ENCODE measurements at regions not wholly inside any gene's neighbourhood (a gene's known extent, or its start where the extent isn't known, plus 50 kb on each side); places are given as distances from the start of the nearest gene placed in this dataset.
A peak's percentile ranks its signal among the peaks of the same experiment; 100 is the strongest.

DNA sequence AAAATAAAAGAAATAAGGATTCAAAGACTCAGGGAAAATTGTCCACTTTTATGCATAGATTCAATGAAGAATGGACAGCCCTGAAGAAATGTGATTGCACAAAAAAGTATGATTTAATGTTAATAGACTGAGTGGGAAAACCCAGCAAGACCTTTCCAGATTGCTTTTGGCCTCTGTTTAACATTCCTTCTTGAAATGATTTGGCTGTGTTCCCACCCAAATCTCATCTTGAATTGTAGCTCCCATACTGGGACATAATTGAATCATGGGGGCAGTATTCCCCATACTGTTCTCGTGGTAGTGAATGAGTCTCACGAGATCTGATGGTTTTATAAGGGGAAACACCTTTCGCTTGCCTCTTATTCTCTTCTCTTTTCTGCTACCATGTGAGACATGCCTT, 1316.9 kb upstream of the SEL1L start:
- Histone ChIP-seq H3K79me1 (replicated peaks; ENCODE audit: low read length, poor library complexity, severe bottlenecking) (no peaks in the 10 kb centered on the region), H3K23ac (ENCODE audit: low read length in 2 of 2) (no peak overlapping the region), H3K27ac (ENCODE audit: low read length, poor library complexity, severe bottlenecking) (no peak overlapping the region), H3K4me2 (ENCODE audit: low read length, poor library complexity, severe bottlenecking) (no peak overlapping the region), H2BK15ac (ENCODE audit: low read depth, poor library complexity, severe bottlenecking) (no peak overlapping the region), H3K14ac (ENCODE audit: low read length in 2 of 2) (no peak overlapping the region), H4K91ac (ENCODE audit: low read length) (no peak overlapping the region), H3K9ac (ENCODE audit: low read length) (no peak overlapping the region), H2BK12ac (ENCODE audit: low read length in 2 of 2) (no peak overlapping the region), H4K8ac (ENCODE audit: low read length) (no peak overlapping the region), H3K4ac (ENCODE audit: low read depth in 1 of 2, low read length in 2 of 2) (no peak overlapping the region), H2BK5ac (ENCODE audit: low read depth, low read length, poor library complexity, severe bottlenecking) (no peak overlapping the region), H3K27me3 (ENCODE audit: control insufficient read depth in 1 of 2, insufficient read depth in 1 of 2, low read length in 2 of 2) (no peaks in the 10 kb centered on the region), H2AFZ (ENCODE audit: low read depth, low read length) (no peak overlapping the region), H2BK120ac (ENCODE audit: low read depth, low read length) (no peak overlapping the region), H3K36me3 (ENCODE audit: control insufficient read depth in 1 of 2, insufficient read depth in 2 of 2, low read depth in 1 of 2, low read length in 2 of 2) (no peaks in the 10 kb centered on the region), H2AK5ac (ENCODE audit: low read length, severe bottlenecking) (no peak overlapping the region), H3K9me3 (ENCODE audit: control insufficient read depth, low read length) (no peaks in the 10 kb centered on the region), H3K4me3 (ENCODE audit: insufficient read depth in 1 of 2, low read depth in 1 of 2, low read length in 2 of 2) (no peak overlapping the region), H3K4me1 (ENCODE audit: control insufficient read depth, insufficient read depth, low read depth, low read length) (no peaks in the 10 kb centered on the region), H3K18ac (ENCODE audit: low read depth in 1 of 2, low read length in 2 of 2) (no peak overlapping the region)
- WGBS, result 92% methylated on average over 3 of the region's 3 CpGs
- no peak for DNase-seq

DNA sequence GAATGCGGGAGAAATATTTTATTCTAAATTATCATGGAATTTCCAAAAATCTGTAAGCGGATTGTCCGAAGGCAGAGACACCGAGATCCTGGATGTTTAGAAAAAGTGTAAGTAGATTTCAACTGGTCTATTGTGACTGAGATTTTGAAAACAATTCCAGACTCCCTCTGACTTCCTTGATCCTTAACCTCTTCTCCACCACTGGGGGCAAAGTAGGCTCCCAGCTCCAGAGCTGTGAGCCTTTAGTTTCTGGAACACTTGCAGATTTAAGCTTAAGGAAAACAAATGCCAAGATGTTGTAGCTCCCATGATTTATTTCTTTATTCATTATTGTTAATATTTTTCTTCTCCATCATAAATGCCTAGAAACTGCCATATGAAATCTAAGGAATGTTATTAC, 1320.5 kb upstream of the SEL1L start:
- H3K9ac ChIP-seq (ENCODE audit: low read length), result no peak overlapping the region
- H2AFZ ChIP-seq (ENCODE audit: low read depth, low read length), result no peak overlapping the region
- H3K18ac ChIP-seq (ENCODE audit: low read depth in 1 of 2, low read length in 2 of 2), result no peak overlapping the region
- H3K27ac ChIP-seq (ENCODE audit: low read length, poor library complexity, severe bottlenecking), result no peak overlapping the region
- no peaks in the 10 kb centered on the region for H3K9me3 ChIP-seq (ENCODE audit: control insufficient read depth, low read length)
- no peak overlapping the region for H2BK15ac ChIP-seq (ENCODE audit: low read depth, poor library complexity, severe bottlenecking)
- H2BK12ac ChIP-seq (ENCODE audit: low read length in 2 of 2), result no peak overlapping the region
- no peak overlapping the region for H2BK5ac ChIP-seq (ENCODE audit: low read depth, low read length, poor library complexity, severe bottlenecking)
- no peak overlapping the region for H4K8ac ChIP-seq (ENCODE audit: low read length)
- no peak overlapping the region for H2BK120ac ChIP-seq (ENCODE audit: low read depth, low read length)
- H3K4me2 ChIP-seq (ENCODE audit: low read length, poor library complexity, severe bottlenecking), result no peak overlapping the region
- H3K23ac ChIP-seq (ENCODE audit: low read length in 2 of 2), result no peak overlapping the region
- no peak overlapping the region for H3K14ac ChIP-seq (ENCODE audit: low read length in 2 of 2)
- no peaks in the 10 kb centered on the region for H3K36me3 ChIP-seq (ENCODE audit: control insufficient read depth in 1 of 2, insufficient read depth in 2 of 2, low read depth in 1 of 2, low read length in 2 of 2)
- H3K4ac ChIP-seq (ENCODE audit: low read depth in 1 of 2, low read length in 2 of 2), result no peak overlapping the region
- no peak for DNase-seq
- H3K4me3 ChIP-seq (ENCODE audit: insufficient read depth in 1 of 2, low read depth in 1 of 2, low read length in 2 of 2), result no peak overlapping the region
- no peaks in the 10 kb centered on the region for H3K4me1 ChIP-seq (ENCODE audit: control insufficient read depth, insufficient read depth, low read depth, low read length)
- no peak overlapping the region for H4K91ac ChIP-seq (ENCODE audit: low read length)
- no peaks in the 10 kb centered on the region for H3K27me3 ChIP-seq (ENCODE audit: control insufficient read depth in 1 of 2, insufficient read depth in 1 of 2, low read length in 2 of 2)
- no peak overlapping the region for H2AK5ac ChIP-seq (ENCODE audit: low read length, severe bottlenecking)
- no CpG with 5 or more reads among the region's 4 CpGs for WGBS
- no peaks in the 10 kb centered on the region for H3K79me1 ChIP-seq (replicated peaks; ENCODE audit: low read length, poor library complexity, severe bottlenecking)

DNA sequence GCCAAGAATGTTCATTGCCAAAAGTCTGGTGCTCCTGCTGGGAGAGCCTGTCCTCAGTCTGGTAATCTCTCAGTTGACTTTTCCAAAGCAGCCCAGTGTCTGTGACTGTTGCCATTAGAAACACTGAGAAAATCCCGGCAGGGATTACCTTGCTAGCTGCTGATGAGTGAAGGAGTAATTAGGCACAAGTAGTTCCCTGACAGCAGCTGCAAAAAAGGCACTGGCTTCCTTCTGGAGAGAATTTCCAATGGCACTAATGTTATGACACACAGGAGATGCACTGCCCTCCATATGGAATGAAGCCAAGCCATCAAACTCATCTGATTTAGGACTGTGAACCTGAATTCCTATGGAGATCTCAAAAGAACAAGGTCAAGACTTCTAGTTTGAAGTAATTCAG, 1321.2 kb upstream of the SEL1L start:
- no peak overlapping the region for H2BK12ac ChIP-seq (ENCODE audit: low read length in 2 of 2)
- H3K9ac ChIP-seq (ENCODE audit: low read length), result no peak overlapping the region
- H2BK120ac ChIP-seq (ENCODE audit: low read depth, low read length), result no peak overlapping the region
- H3K23ac ChIP-seq (ENCODE audit: low read length in 2 of 2), result no peak overlapping the region
- H2AFZ ChIP-seq (ENCODE audit: low read depth, low read length), result no peak overlapping the region
- H3K18ac ChIP-seq (ENCODE audit: low read depth in 1 of 2, low read length in 2 of 2), result no peak overlapping the region
- H3K9me3 ChIP-seq (ENCODE audit: control insufficient read depth, low read length), result no peaks in the 10 kb centered on the region
- peak overlapping the region in 1 of 2 experiments; percentile 15 for H3K14ac ChIP-seq (ENCODE audit: low read length in 2 of 2)
- peak; percentile 0 for DNase-seq
- no peak overlapping the region for H2BK15ac ChIP-seq (ENCODE audit: low read depth, poor library complexity, severe bottlenecking)
- no peak overlapping the region for H2BK5ac ChIP-seq (ENCODE audit: low read depth, low read length, poor library complexity, severe bottlenecking)
- no peak overlapping the region for H4K91ac ChIP-seq (ENCODE audit: low read length)
- H4K8ac ChIP-seq (ENCODE audit: low read length), result no peak overlapping the region
- no peak overlapping the region for H2AK5ac ChIP-seq (ENCODE audit: low read length, severe bottlenecking)
- no peak overlapping the region for H3K4ac ChIP-seq (ENCODE audit: low read depth in 1 of 2, low read length in 2 of 2)
- no peaks in the 10 kb centered on the region for H3K4me1 ChIP-seq (ENCODE audit: control insufficient read depth, insufficient read depth, low read depth, low read length)
- no peaks in the 10 kb centered on the region for H3K27me3 ChIP-seq (ENCODE audit: control insufficient read depth in 1 of 2, insufficient read depth in 1 of 2, low read length in 2 of 2)
- H3K36me3 ChIP-seq (ENCODE audit: control insufficient read depth in 1 of 2, insufficient read depth in 2 of 2, low read depth in 1 of 2, low read length in 2 of 2), result no peaks in the 10 kb centered on the region
- no peak overlapping the region for H3K4me3 ChIP-seq (ENCODE audit: insufficient read depth in 1 of 2, low read depth in 1 of 2, low read length in 2 of 2)
- no peaks in the 10 kb centered on the region for H3K79me1 ChIP-seq (replicated peaks; ENCODE audit: low read length, poor library complexity, severe bottlenecking)
- no peak overlapping the region for H3K4me2 ChIP-seq (ENCODE audit: low read length, poor library complexity, severe bottlenecking)
- no peak overlapping the region for H3K27ac ChIP-seq (ENCODE audit: low read length, poor library complexity, severe bottlenecking)
- WGBS, result 41% methylated on average over 1 of the region's 1 CpG

DNA sequence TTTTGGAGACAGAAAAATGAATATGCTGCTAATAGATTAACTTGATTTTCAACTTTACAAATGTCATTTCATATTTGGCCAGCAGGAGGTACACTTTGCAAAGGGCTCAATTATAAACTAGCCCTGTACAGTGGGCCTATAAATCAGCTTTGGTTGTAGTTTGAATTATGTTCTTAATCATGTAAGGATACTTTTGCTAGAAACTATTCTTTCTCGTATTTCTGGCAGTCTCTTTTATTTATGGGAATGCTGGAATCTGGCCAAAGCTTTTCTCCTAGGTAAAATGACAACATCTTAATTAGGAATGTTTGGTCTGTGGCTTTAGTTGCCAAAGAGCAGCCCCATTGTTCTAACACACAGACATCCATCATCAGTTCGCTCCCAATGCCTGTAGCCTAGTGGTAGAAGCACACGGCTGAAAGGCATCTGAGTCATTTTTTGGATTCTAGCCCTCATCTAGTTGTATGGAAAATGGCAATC, 1322.3 kb upstream of the SEL1L start:
- Histone ChIP-seq H2BK5ac (ENCODE audit: low read depth, low read length, poor library complexity, severe bottlenecking) (no peak overlapping the region), H3K27me3 (ENCODE audit: control insufficient read depth in 1 of 2, insufficient read depth in 1 of 2, low read length in 2 of 2) (no peaks in the 10 kb centered on the region)

More for the DNA sequence above, 1322.3 kb upstream of the SEL1L start:
- Histone ChIP-seq H2BK120ac (ENCODE audit: low read depth, low read length) (no peak overlapping the region), H3K9ac (ENCODE audit: low read length) (no peak overlapping the region), H2AK5ac (ENCODE audit: low read length, severe bottlenecking) (no peak overlapping the region), H3K4me1 (ENCODE audit: control insufficient read depth, insufficient read depth, low read depth, low read length) (no peaks in the 10 kb centered on the region), H3K4me2 (ENCODE audit: low read length, poor library complexity, severe bottlenecking) (no peak overlapping the region), H2BK12ac (ENCODE audit: low read length in 2 of 2) (no peak overlapping the region), H4K8ac (ENCODE audit: low read length) (no peak overlapping the region), H2AFZ (ENCODE audit: low read depth, low read length) (no peak overlapping the region), H3K79me1 (replicated peaks; ENCODE audit: low read length, poor library complexity, severe bottlenecking) (no peaks in the 10 kb centered on the region), H3K4me3 (ENCODE audit: insufficient read depth in 1 of 2, low read depth in 1 of 2, low read length in 2 of 2) (no peak overlapping the region), H3K23ac (ENCODE audit: low read length in 2 of 2) (no peak overlapping the region), H3K18ac (ENCODE audit: low read depth in 1 of 2, low read length in 2 of 2) (no peak overlapping the region), H3K4ac (ENCODE audit: low read depth in 1 of 2, low read length in 2 of 2) (no peak overlapping the region), H3K36me3 (ENCODE audit: control insufficient read depth in 1 of 2, insufficient read depth in 2 of 2, low read depth in 1 of 2, low read length in 2 of 2) (no peaks in the 10 kb centered on the region), H3K14ac (ENCODE audit: low read length in 2 of 2) (no peak overlapping the region), H3K27ac (ENCODE audit: low read length, poor library complexity, severe bottlenecking) (no peak overlapping the region), H2BK15ac (ENCODE audit: low read depth, poor library complexity, severe bottlenecking) (no peak overlapping the region), H4K91ac (ENCODE audit: low read length) (no peak overlapping the region), H3K9me3 (ENCODE audit: control insufficient read depth, low read length) (no peaks in the 10 kb centered on the region)
- DNase-seq, result peak; percentile 62
- WGBS, result 55% methylated on average over 2 of the region's 3 CpGs
